K562 (cell line): ENCODE measurements at regions not wholly inside any gene's neighbourhood (a gene's known extent, or its start where the extent isn't known, plus 50 kb on each side); places are given as distances from the start of the nearest gene placed in this dataset.

Experiments
- ATAC-seq: fragments of 200-7000 bp; cut with Tn5 transposase; 3 replicates; pipeline ENCODE4 v1.9.1; 2020; ENCODE audit warnings: moderate library complexity
- BruUV-seq: library from RNA; stranded (reverse); fragments of 400-500 nt; replicated peaks from 2 replicates; lab custom pipeline; 2021; lab: Mats Ljungman, UMichigan
- CTCF ChIA-PET: fragments of 300-600 bp; formaldehyde crosslinking; extraction: SDS; loops from one replicate; lab custom pipeline; 2021; ENCODE audit warnings: low intra/inter-chr PET ratio; lab: Yijun Ruan, JAX
- POLR2A ChIA-PET: fragments of 300-600, 350-650 bp; sonication (Branson Sonifier 250); formaldehyde crosslinking; extraction: SDS; loops from one replicate; lab custom pipeline; 2021; ENCODE audit warnings: antibody characterized with exemption, inconsistent platforms; lab: Yijun Ruan, JAX
- DNase-seq, 4 experiments: peaks; one replicate each; pipeline versions ENCODE4 v3.0.0 to v3.0.0-alpha.2; 2011 to 2018; ENCODE audit warnings: low spot score in 3 of 4, mixed read lengths in 3 of 4; ENCODE audit errors: extremely low read depth in 1 of 4
- FAIRE-seq: peaks from 2 replicates; lab custom pipeline; 2011; peaks lifted over from hg19 to GRCh38; lab: Jason Lieb, UNC
- H2AFZ ChIP-seq: 2 replicates; pipeline ENCODE4 v1.6.0; 2011; ENCODE audit warnings: low read depth, low read length, control low read depth, inconsistent platforms
- H3K27ac ChIP-seq: fragments of 200-600 bp; 3 replicates; pipeline ENCODE4 v1.8.0; 2011; ENCODE audit warnings: low read depth, mild to moderate bottlenecking, control low read depth, inconsistent platforms, low read length, moderate library complexity, mixed read lengths; ENCODE audit errors: extremely low read depth
- H3K27me3 ChIP-seq, 2 experiments: fragments of 300-600 bp in 1 of 2; 2 replicates in 1 of 2; 3 replicates in 1 of 2; pipeline versions ENCODE4 v1.6.0 to v1.8.0; 2011; ENCODE audit warnings: inconsistent platforms in 2 of 2, low read length in 2 of 2, mild to moderate bottlenecking in 1 of 2, mixed read lengths in 1 of 2, moderate library complexity in 1 of 2; ENCODE audit not compliant: control insufficient read depth in 2 of 2, insufficient read depth in 2 of 2
- H3K36me3 ChIP-seq: fragments of 300-600 bp; 3 replicates; pipeline ENCODE4 v1.8.0; 2011; ENCODE audit warnings: mild to moderate bottlenecking, low read length, inconsistent platforms; ENCODE audit not compliant: control insufficient read depth, insufficient read depth
- H3K4me1 ChIP-seq, 2 experiments: fragments of 200-600 bp in 1 of 2; replicated peaks in 1 of 2; 2 replicates in 1 of 2; 3 replicates in 1 of 2; pipeline versions ENCODE4 v1.5.1 to v1.8.0; 2011; ENCODE audit warnings: inconsistent platforms in 2 of 2, low read length in 2 of 2, mild to moderate bottlenecking in 1 of 2, mixed read lengths in 1 of 2, moderate library complexity in 1 of 2; ENCODE audit not compliant: control insufficient read depth in 2 of 2, insufficient read depth in 2 of 2
- H3K4me2 ChIP-seq: 2 replicates; pipeline ENCODE4 v1.6.1; 2011; ENCODE audit warnings: low read length, control low read depth, inconsistent platforms, mixed read lengths; ENCODE audit not compliant: insufficient read depth
- H3K4me3 ChIP-seq: fragments of 200-600 bp; sonication (generic), shearing (Covaris generic); 2 replicates; pipeline ENCODE4 v1.5.1; 2016; ENCODE audit warnings: control low read depth, inconsistent platforms
- H3K79me2 ChIP-seq: fragments of 200-600 bp; 3 replicates; pipeline ENCODE4 v1.8.0; 2011; ENCODE audit warnings: low read length, inconsistent platforms; ENCODE audit not compliant: control insufficient read depth, insufficient read depth
- H3K9ac ChIP-seq, 2 experiments: 2 replicates each; pipeline versions ENCODE4 v1.6.0 to v1.6.1; 2011; ENCODE audit warnings: low read depth in 2 of 2, low read length in 2 of 2, control low read depth in 1 of 2, inconsistent platforms in 1 of 2, mild to moderate bottlenecking in 1 of 2, mixed read lengths in 1 of 2; ENCODE audit not compliant: insufficient read depth in 1 of 2
- H3K9me1 ChIP-seq: one replicate; pipeline ENCODE4 v1.6.0; 2011; ENCODE audit warnings: inconsistent platforms, mild to moderate bottlenecking, low read length, moderate library complexity; ENCODE audit not compliant: control insufficient read depth, insufficient read depth
- H3K9me3 ChIP-seq: replicated peaks from 2 replicates; pipeline ENCODE4 v1.5.1; 2011; ENCODE audit warnings: low read depth, low read length, inconsistent platforms; ENCODE audit not compliant: control insufficient read depth, insufficient read depth
- H4K20me1 ChIP-seq: replicated peaks from 2 replicates; pipeline ENCODE4 v1.6.1; 2011; ENCODE audit warnings: low read length, inconsistent platforms, mixed read lengths; ENCODE audit not compliant: control insufficient read depth, insufficient read depth
- ATF4 ChIP-seq: fragments of 450-650 bp; formaldehyde crosslinking; IDR thresholded peaks from 2 replicates; pipeline ENCODE4 v1.4.0; 2022; ENCODE audit warnings: mild to moderate bottlenecking, moderate library complexity
- CBFB ChIP-seq: sonication (generic); formaldehyde crosslinking; IDR thresholded peaks from 2 replicates; pipeline ENCODE4 v1.4.0; 2020; ENCODE audit warnings: mild to moderate bottlenecking, missing genetic modification reagents
- E4F1 ChIP-seq: fragments of 250-450 bp; sonication (Bioruptor Pico); IDR thresholded peaks from 2 replicates; pipeline ENCODE4 v1.5.0; 2021; ENCODE audit warnings: mild to moderate bottlenecking, borderline replicate concordance
- GTF3C2 ChIP-seq: IDR thresholded peaks from 3 replicates; pipeline ENCODE4 v1.6.1; 2011; ENCODE audit warnings: borderline replicate concordance, mild to moderate bottlenecking, moderate library complexity; ENCODE audit not compliant: insufficient read length; ENCODE audit errors: extremely low read depth
- KLF1 ChIP-seq: fragments of 450-650 bp; IDR thresholded peaks from 2 replicates; pipeline ENCODE4 v1.6.1; 2016; ENCODE audit warnings: missing genetic modification characterization, missing compliant biosample characterization
- MITF ChIP-seq: IDR thresholded peaks from 2 replicates; pipeline ENCODE4 v1.6.1; 2014; ENCODE audit warnings: antibody characterized with exemption
- NR2F6 ChIP-seq: fragments of 450-650 bp; formaldehyde crosslinking; IDR thresholded peaks from 2 replicates; pipeline ENCODE4 v1.4.0; 2020; ENCODE audit warnings: mild to moderate bottlenecking
- PML ChIP-seq: IDR thresholded peaks from 2 replicates; pipeline ENCODE4 v1.6.1; 2012; ENCODE audit warnings: low read length, inconsistent platforms
- TARDBP ChIP-seq: fragments of 450-650 bp; IDR thresholded peaks from 2 replicates; pipeline ENCODE4 v1.6.1; 2016
- ZHX1 ChIP-seq: fragments of 150-350 bp; conservative IDR thresholded peaks from 2 replicates; pipeline ENCODE4 v1.6.1; 2014; ENCODE audit warnings: low read length
- ZNF41 ChIP-seq: fragments of 250-450 bp; sonication (Bioruptor Pico); conservative IDR thresholded peaks from 2 replicates; pipeline ENCODE4 v1.4.0; 2020; ENCODE audit warnings: mild to moderate bottlenecking
- ZNF717 ChIP-seq: fragments of 250-450 bp; sonication (Bioruptor Pico); IDR thresholded peaks from 2 replicates; pipeline ENCODE4 v1.5.0; 2021
- WGBS: fragments of 100-300 bp; shearing (Covaris generic); methylation state at CpG from one replicate; pipeline ENCODE4 v1.1.6; 2016; ENCODE audit warnings: low coverage, mixed read lengths; ENCODE audit not compliant: insufficient coverage; ENCODE audit errors: missing lambda C conversion rate; 5-methylcytosine and 5-hydroxymethylcytosine counted together
- in situ Hi-C: fragments of 300-500 bp; cut with MboI; formaldehyde crosslinking; loops from 4 replicates; pipeline ENCODE4 v1.15.0; 2018; ENCODE audit warnings: inconsistent platforms, mixed read lengths
- intact Hi-C: fragments of 100-400 bp; cut with micrococcal nuclease; formaldehyde crosslinking; loops from 2 replicates; pipeline ENCODE4 v1.14.2; 2022

GRCh38 chr2:52526735-52527134 is 1240.9 kb upstream of the CHAC2 start (continued):
- TF ChIP-seq NR2F6 (CRISPR knock-in tag) (no peak), ATF4 (CRISPR knock-in tag) (no peak), TARDBP (no peak), ZNF717 (CRISPR knock-in tag) (no peak)

GRCh38 chr2:52520644-52521043 is 1247.0 kb upstream of the CHAC2 start:
- H3K9me1 ChIP-seq = no peaks in the 10 kb centered on the region
- no peak overlapping the region for H3K27ac ChIP-seq
- H3K9ac ChIP-seq = no peak overlapping the region
- no peak overlapping the region for H3K4me3 ChIP-seq
- H3K27me3 ChIP-seq = no peaks in the 10 kb centered on the region
- H3K9me3 ChIP-seq = no peaks in the 10 kb centered on the region
- ChIA-PET CTCF (no interaction called here), POLR2A (no interaction called here)
- no peaks in the 10 kb centered on the region for H3K79me2 ChIP-seq
- DNase-seq = no peak
- in situ Hi-C loops = no loop called here
- no peak overlapping the region for H3K4me2 ChIP-seq
- ATAC-seq = no peak
- no peaks in the 10 kb centered on the region for H4K20me1 ChIP-seq
- no peak for FAIRE-seq
- H3K4me1 ChIP-seq = no peaks in the 10 kb centered on the region
- BruUV-seq = no TSS peak
- no peaks in the 10 kb centered on the region for H3K36me3 ChIP-seq
- intact Hi-C loops = no loop called here
- WGBS = 0% methylated on average over 1 of the region's 1 CpG
- no peak overlapping the region for H2AFZ ChIP-seq
- no peak for TF ChIP-seq MITF
- no peak for TF ChIP-seq GTF3C2
- TF ChIP-seq E4F1 (CRISPR knock-in tag) = no peak
- no peak for TF ChIP-seq ZHX1
- TF ChIP-seq ZNF41 (CRISPR knock-in tag) = no peak
- TF ChIP-seq CBFB = no peak
- TF ChIP-seq PML = no peak
- TF ChIP-seq KLF1 = no peak
